Activated naive CD4-positive, alpha-beta T cell treated with anti-CD3 and anti-CD28 coated beads, Interleukin-2, amount 10 ng/mL, durations not matched to agents 7 days and 5 days (primary cell): ENCODE measurements at regions not wholly inside any gene's neighbourhood (a gene's known extent, or its start where the extent isn't known, plus 50 kb on each side); places are given as distances from the start of the nearest gene placed in this dataset.

ENCODE experiments used
- CTCF ChIA-PET: fragments of 350-600 bp; sonication (Branson Sonifier 250); formaldehyde crosslinking; loops from one replicate; lab custom pipeline; 2021; ENCODE audit warnings: antibody characterized with exemption; lab: Charles Lee
- DNase-seq: peaks from one replicate; pipeline ENCODE4 v3.0.0-alpha.2; 2020
- H3K27ac Mint-ChIP-seq: one replicate; pipeline ENCODE4 v1.8.0; 2021; ENCODE audit warnings: mild to moderate bottlenecking, moderate library complexity, mixed read lengths
- H3K27me3 Mint-ChIP-seq: one replicate; pipeline ENCODE4 v1.8.0; 2021; ENCODE audit warnings: mild to moderate bottlenecking, mixed read lengths
- H3K36me3 Mint-ChIP-seq: one replicate; pipeline ENCODE4 v1.8.0; 2021; ENCODE audit warnings: mixed read lengths
- H3K4me1 Mint-ChIP-seq: one replicate; pipeline ENCODE4 v1.8.0; 2021; ENCODE audit warnings: mixed read lengths
- H3K4me3 Mint-ChIP-seq: one replicate; pipeline ENCODE4 v1.8.0; 2021; ENCODE audit warnings: mild to moderate bottlenecking, moderate library complexity, mixed read lengths
- H3K9me3 Mint-ChIP-seq: one replicate; pipeline ENCODE4 v1.8.0; 2021; ENCODE audit warnings: mixed read lengths

DNA sequence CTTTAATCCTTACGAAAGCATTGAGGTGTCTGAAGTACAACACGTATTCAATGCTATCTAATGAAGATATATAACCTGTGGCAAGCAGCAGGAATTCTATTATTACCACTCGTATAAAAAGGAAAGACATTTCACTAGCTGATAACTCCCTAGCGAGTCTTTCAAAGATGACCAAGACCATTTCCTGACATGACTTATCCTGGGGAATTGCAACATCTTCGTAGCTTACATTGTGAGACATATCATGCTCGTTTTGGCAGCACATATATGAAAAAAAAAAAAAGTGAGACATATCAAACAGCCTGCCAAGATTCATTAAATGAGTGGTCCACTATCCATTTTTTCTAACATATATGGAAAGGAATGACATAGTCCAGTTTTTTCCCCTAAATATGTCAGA lies 337.0 kb downstream of the FSCB start:
- Mint-ChIP-seq H3K4me1 (no peaks in the 10 kb centered on the region), H3K9me3 (peaks cover 16% of the 10 kb centered on the region), H3K27me3 (no peaks in the 10 kb centered on the region), H3K36me3 (no peaks in the 10 kb centered on the region), H3K4me3 (no peak overlapping the region), H3K27ac (no peak overlapping the region)
- DNase-seq: no peak
- CTCF ChIA-PET: no interaction called here

DNA sequence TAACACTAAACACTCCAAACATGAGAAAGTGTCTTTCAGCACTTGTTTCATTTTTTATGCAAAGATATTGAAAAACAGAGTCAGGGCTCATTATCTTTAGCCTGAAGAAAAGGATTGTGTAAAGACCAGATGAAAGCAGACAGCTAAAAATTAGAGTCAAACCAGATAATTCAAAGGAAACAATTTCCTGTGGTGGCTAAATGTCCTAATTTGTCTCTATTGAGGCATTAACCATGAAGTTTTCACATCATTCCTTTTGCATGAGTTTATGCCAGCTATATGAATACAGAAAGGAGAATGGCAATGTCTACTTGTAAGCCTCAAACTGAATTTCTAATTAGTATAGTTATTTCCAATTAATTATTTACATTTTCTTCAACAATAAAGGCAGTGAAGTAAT lies 338.5 kb downstream of the FSCB start:
- Mint-ChIP-seq H3K27me3 (no peaks in the 10 kb centered on the region), H3K4me3 (no peak overlapping the region), H3K9me3 (peaks cover 8% of the 10 kb centered on the region), H3K27ac (no peak overlapping the region), H3K36me3 (no peaks in the 10 kb centered on the region), H3K4me1 (no peaks in the 10 kb centered on the region)
- no peak for DNase-seq
- CTCF ChIA-PET: no interaction called here

DNA sequence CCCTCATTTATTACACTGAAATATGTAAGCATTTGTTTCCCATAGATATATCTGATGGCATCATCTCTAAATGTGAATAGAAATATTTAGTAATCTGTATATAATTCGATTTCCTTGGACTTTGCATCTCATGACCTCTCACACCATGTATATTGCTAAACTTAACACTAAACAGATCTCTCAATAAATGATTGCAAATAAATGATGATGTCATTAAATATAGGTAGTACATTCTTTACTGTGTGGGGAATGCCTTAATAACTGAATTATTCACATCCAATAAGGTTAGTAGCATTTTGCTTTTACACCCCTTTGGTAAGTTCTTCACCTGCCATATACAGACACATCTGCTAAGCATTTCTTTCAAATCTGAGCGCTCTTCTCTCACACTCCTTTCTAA lies 340.5 kb downstream of the FSCB start:
- CTCF ChIA-PET: no interaction called here
- H3K9me3 Mint-ChIP-seq: peaks cover 12% of the 10 kb centered on the region
- no peak for DNase-seq
- H3K27me3 Mint-ChIP-seq: no peaks in the 10 kb centered on the region
- H3K27ac Mint-ChIP-seq: no peak overlapping the region
- H3K4me3 Mint-ChIP-seq: no peak overlapping the region
- H3K36me3 Mint-ChIP-seq: no peaks in the 10 kb centered on the region
- no peaks in the 10 kb centered on the region for H3K4me1 Mint-ChIP-seq

DNA sequence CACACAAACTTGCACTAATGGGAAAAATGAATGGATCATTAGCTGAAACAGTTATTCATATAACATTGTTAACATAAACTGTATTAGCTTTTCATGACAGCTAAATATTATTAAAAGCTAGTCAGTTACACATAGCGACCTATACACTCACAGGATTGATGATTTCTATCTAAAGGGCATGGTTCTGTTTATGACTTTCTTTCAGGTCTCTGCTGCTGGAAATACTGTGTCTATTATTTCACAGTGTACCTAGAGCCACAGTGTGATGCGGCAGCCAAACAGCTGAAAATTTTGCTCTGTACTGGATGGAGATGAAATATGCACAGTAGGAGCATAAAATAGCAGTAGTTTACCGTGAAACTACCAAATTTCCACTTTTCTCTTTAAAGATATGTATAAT lies 341.1 kb downstream of the FSCB start:
- CTCF ChIA-PET: no interaction called here
- Mint-ChIP-seq H3K27me3 (no peaks in the 10 kb centered on the region), H3K27ac (no peak overlapping the region), H3K36me3 (no peaks in the 10 kb centered on the region), H3K4me1 (no peaks in the 10 kb centered on the region), H3K9me3 (peaks cover 12% of the 10 kb centered on the region), H3K4me3 (no peak overlapping the region)
- DNase-seq: no peak

DNA sequence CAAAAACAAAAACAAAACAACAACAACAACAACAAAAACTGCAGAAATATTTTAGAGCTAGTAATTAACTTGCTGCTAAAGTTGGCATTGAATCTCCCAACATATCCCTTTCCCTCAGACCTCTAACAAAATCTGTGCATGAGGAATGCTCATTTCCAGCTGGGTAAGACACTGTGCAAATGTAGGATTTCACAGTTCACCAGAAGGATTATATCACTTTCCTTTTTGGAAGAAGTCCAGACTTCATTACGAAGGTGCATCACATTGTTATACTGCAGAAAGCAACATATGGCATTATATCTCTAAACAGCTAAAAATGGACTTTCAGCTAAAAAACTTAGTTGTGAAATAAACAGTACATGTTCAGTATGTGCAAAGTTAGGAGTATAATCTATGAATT lies 341.8 kb downstream of the FSCB start:
- no peaks in the 10 kb centered on the region for H3K36me3 Mint-ChIP-seq
- CTCF ChIA-PET: no interaction called here
- DNase-seq: no peak
- H3K4me1 Mint-ChIP-seq: no peaks in the 10 kb centered on the region
- H3K4me3 Mint-ChIP-seq: no peak overlapping the region
- peaks cover 12% of the 10 kb centered on the region for H3K9me3 Mint-ChIP-seq
- no peaks in the 10 kb centered on the region for H3K27me3 Mint-ChIP-seq
- H3K27ac Mint-ChIP-seq: no peak overlapping the region

DNA sequence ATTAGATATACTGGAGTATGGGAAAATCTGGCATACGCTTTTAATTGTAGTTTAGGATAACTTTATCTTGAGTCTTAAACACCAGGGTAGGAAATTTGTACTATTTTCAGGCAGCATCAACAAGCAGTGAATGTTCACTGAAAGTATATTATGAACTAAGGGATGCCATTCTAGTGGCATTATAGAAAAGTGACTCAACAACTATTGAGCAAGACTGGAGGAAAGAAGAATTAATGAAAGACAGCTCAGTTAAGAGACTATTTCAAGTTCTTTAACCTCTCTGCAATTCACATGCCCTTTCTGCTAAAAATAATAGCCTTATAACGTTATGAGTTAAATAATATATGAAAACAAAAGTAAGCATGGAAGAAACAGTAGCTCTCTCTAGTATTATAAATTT lies 343.1 kb downstream of the FSCB start:
- no peaks in the 10 kb centered on the region for H3K36me3 Mint-ChIP-seq
- H3K4me1 Mint-ChIP-seq: no peaks in the 10 kb centered on the region
- H3K27me3 Mint-ChIP-seq: no peaks in the 10 kb centered on the region
- H3K4me3 Mint-ChIP-seq: no peak overlapping the region
- DNase-seq: no peak
- H3K27ac Mint-ChIP-seq: no peak overlapping the region
- peaks cover 10% of the 10 kb centered on the region for H3K9me3 Mint-ChIP-seq
- CTCF ChIA-PET: no interaction called here

DNA sequence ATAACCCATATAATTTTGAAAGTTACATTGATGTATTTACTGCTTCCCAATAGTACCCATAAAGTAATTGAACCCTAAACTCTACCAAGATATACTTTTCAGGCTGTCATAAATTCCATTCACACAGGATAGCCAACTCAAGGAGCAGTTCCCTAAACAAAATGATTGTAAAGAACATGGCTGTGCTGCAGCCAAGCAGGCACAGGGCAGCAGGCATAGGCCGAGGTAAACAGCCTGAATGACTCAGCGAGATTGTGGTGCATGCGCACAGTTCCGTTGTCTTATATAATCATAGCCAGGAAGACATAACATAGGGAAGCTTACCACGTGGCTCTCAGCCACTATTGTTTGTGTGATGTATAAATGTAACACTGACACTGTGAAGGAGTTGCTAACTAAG lies 344.9 kb downstream of the FSCB start:
- CTCF ChIA-PET: no interaction called here
- H3K4me3 Mint-ChIP-seq: no peak overlapping the region
- H3K4me1 Mint-ChIP-seq: no peaks in the 10 kb centered on the region
- no peaks in the 10 kb centered on the region for H3K27me3 Mint-ChIP-seq
- DNase-seq: no peak
- H3K36me3 Mint-ChIP-seq: no peaks in the 10 kb centered on the region
- H3K27ac Mint-ChIP-seq: no peak overlapping the region
- peaks cover 9% of the 10 kb centered on the region for H3K9me3 Mint-ChIP-seq

DNA sequence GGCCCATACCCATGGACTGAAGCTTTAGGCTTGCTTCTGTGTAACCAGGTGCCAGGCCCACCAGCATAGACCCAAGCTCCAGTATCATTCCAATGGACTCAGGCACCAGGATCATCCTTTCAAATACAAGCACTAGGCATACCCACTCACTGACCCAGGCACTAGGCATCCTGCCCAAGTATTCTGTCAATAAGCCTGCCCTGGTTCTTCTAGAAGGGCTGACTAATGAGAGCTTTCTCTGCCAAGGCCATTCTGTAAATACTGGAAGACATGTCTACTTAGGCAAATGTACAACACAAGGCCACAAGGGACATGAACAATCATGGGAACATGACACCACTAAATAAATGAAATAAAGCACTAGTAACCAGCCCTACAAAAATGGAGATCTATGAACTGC lies 352.2 kb downstream of the FSCB start:
- H3K27ac Mint-ChIP-seq: no peak overlapping the region
- H3K36me3 Mint-ChIP-seq: no peaks in the 10 kb centered on the region
- H3K27me3 Mint-ChIP-seq: no peaks in the 10 kb centered on the region
- H3K4me3 Mint-ChIP-seq: no peak overlapping the region
- H3K4me1 Mint-ChIP-seq: no peaks in the 10 kb centered on the region
- no peak for DNase-seq
- peaks cover 17% of the 10 kb centered on the region for H3K9me3 Mint-ChIP-seq
- CTCF ChIA-PET: no interaction called here

DNA sequence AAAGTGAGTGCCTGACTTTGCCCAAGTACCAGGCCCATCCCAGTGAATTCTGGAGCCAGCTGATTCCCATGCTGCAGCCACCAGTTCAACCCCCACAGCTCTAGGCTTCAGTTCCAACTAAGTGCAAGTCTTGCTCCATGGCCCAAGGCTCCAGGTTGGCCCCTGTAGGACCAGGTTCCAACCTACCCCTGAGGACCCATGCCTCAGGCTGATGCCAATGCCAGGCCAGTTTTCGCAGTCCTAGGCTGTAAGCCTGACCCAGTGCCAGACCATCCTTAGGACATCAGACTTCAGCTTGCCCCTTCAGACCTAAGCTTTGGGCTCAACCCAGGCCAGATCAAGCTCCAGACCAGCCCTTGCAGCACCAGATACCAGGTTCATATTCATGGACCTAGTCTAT lies 352.6 kb downstream of the FSCB start:
- Mint-ChIP-seq H3K36me3 (no peaks in the 10 kb centered on the region), H3K9me3 (peaks cover 17% of the 10 kb centered on the region), H3K4me1 (no peaks in the 10 kb centered on the region), H3K27me3 (no peaks in the 10 kb centered on the region), H3K4me3 (no peak overlapping the region), H3K27ac (no peak overlapping the region)
- CTCF ChIA-PET: no interaction called here
- no peak for DNase-seq

DNA sequence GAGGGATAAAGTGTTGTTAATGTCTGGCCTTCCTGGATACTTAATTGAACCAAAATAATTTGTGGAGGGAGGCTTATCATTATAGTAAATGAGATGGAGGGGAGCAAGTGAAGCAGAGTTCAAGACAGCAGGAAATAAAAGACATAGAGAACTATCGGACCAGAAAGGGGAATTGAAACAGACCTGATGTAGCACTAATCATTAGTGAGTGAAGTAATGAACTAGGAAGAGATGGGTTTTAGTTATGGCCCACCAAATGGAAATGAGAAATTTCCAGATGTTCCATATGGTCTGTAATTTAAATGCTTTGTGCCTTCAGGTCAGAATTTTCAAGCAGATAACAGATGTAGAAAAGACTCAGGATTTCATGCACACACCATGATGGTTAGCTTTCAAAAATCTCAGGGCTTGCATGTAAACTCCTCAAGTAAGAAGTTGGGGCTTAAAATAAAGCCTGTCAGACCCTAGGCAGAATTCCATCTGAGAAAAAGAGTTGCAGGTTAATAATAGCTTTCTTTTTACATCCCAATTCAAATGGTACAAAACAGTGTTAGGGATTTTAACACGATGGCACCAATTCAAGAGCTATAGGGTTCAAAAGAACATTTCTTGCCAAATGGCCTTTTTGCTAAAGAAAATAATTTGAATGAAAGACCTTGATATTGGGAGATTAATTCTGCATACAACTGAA lies 355.8 kb downstream of the FSCB start:
- Mint-ChIP-seq H3K4me1 (no peaks in the 10 kb centered on the region), H3K4me3 (no peak overlapping the region), H3K9me3 (peaks cover 11% of the 10 kb centered on the region), H3K27me3 (no peaks in the 10 kb centered on the region), H3K27ac (no peak overlapping the region), H3K36me3 (no peaks in the 10 kb centered on the region)
- no peak for DNase-seq
- CTCF ChIA-PET: no interaction called here

DNA sequence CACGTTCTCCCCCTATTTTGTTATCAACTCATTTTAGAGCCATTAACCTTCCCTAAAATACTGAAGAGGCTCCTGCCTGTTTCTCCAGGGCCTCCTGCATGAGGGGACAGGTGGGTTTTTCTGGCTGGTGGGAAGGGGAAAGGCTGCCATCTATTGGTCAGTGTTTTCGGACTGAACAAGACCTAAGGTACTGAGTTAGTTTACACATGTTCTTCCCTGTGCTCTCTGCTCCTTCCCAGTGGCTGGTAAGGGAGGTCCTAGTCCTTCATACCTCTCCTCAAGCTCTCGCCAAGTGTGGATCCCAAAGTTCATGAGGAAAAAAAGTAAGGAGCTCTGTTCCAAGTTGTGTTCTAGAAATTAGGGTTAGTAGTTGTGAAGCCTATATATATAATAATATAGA lies 357.5 kb downstream of the FSCB start:
- Mint-ChIP-seq H3K4me1 (no peaks in the 10 kb centered on the region), H3K27ac (no peak overlapping the region), H3K9me3 (peaks cover 10% of the 10 kb centered on the region), H3K36me3 (no peaks in the 10 kb centered on the region), H3K27me3 (no peaks in the 10 kb centered on the region), H3K4me3 (no peak overlapping the region)
- CTCF ChIA-PET: no interaction called here
- DNase-seq: no peak

DNA sequence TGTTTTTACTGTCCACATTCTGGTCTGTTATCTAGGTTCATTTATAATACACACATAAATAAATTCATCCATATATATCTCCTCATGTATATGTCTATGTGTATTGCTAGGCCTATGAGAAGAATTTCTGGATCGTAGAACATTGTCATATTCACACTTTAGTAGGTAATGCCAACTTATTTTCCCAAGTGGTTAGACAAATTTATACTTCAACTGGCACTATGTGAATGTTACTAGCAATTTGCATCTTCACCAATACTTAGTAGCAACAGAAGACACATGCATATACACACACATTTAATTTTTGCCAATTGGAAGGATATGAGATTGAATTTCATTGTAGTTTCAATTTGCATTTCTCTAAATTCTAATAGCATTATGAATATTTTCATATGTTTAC lies 365.1 kb downstream of the FSCB start:
- DNase-seq: no peak
- Mint-ChIP-seq H3K4me1 (no peaks in the 10 kb centered on the region), H3K4me3 (no peak overlapping the region), H3K27me3 (no peaks in the 10 kb centered on the region), H3K9me3 (peaks cover 7% of the 10 kb centered on the region), H3K36me3 (no peaks in the 10 kb centered on the region), H3K27ac (no peak overlapping the region)
- CTCF ChIA-PET: no interaction called here

DNA sequence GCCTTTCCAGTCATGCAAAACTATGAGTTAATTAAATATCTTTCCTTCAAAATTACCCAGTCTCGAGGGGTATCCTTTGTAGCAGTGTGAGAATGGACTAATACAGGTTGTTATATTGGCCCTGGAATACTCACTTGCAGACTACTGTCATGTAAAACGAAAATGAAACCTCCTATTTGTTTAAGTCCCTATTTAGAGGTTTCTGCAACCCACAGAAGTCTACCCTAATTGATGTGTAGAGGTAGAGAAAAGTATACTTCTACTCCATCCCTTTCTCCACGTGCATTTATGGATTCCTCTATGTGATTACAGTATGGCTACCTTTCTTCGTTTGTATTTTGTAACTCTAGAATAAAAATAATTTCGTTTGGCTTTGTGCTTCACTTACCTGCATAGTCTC lies 371.1 kb downstream of the FSCB start:
- CTCF ChIA-PET: no interaction called here

DNA sequence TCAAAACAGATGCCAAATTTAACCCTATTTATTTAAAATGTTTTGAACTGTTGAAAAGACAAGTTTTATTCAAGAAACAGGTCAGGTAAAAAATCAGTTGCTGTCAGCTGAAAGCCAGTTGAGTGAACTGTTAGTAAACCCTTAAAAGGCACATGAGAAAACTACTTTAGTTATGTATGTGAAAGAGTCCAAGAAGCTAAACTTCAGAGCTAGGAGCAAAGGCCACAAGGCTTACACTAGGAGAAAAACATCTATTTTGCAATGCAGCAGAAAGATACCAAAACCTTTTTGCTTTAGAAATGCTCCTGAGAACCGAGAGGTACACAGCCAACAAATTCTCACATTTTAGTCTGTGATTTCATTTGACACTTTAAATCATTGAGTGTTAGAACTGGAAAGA lies 375.2 kb downstream of the FSCB start:
- no peaks in the 10 kb centered on the region for H3K4me1 Mint-ChIP-seq
- H3K36me3 Mint-ChIP-seq: no peaks in the 10 kb centered on the region
- H3K9me3 Mint-ChIP-seq: peaks cover 9% of the 10 kb centered on the region
- H3K4me3 Mint-ChIP-seq: no peak overlapping the region
- H3K27me3 Mint-ChIP-seq: no peaks in the 10 kb centered on the region
- CTCF ChIA-PET: no interaction called here
- no peak overlapping the region for H3K27ac Mint-ChIP-seq
- no peak for DNase-seq

More for the DNA sequence above, 371.1 kb downstream of the FSCB start:
- Mint-ChIP-seq H3K4me3 (no peak overlapping the region), H3K27ac (no peak overlapping the region), H3K27me3 (no peaks in the 10 kb centered on the region), H3K4me1 (no peaks in the 10 kb centered on the region), H3K36me3 (no peaks in the 10 kb centered on the region), H3K9me3 (peaks cover 7% of the 10 kb centered on the region)
- no peak for DNase-seq

DNA sequence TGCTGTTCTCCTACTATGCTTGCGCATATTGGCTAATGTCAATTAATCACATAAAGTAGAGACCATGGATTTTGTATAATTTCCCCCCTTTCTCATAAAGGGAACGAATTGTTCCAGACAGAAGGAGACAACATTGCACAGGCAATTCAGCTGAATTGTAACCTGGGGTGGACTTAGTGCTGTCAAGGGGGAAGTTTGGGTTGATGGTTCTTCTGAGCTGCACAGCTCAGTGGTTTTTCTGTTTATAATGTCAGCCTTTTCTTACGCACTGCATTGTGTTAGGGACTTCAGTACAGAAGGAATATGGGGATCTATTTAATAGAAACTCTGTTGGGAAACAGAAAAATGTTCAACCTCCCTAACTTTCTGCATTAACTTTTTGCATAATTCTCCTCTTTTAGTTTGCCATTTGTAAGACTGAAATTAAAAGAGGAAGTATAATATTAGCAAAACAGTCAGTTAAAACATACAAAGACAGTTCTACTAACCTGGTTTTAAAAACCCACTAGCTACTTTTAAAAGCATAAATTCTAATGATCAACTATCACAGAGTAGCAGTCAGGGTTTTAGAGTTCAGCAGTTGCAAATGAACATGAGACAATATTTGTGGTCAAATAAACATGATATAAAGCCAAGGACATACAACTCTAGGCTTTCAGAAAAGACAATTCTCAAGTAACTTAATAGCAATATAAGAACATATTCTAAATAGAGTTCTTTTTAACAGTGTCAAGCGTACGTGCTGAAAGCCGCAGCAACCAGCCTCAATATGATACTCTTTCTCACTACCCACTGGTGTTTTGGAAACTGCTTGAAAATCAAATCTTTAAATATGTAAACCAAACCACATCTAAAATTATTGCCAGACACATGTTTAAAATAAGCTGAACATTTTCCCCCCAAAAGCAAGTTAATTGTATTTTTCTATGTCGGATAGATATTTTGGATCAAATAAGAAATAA lies 393.0 kb downstream of the FSCB start:
- Mint-ChIP-seq H3K27me3 (no peaks in the 10 kb centered on the region), H3K4me3 (no peak overlapping the region), H3K27ac (no peak overlapping the region), H3K9me3 (peaks cover 26% of the 10 kb centered on the region), H3K4me1 (no peaks in the 10 kb centered on the region), H3K36me3 (no peaks in the 10 kb centered on the region)
- CTCF ChIA-PET: no interaction called here
- DNase-seq: no peak
